ENCODE measurements at regions not wholly inside any gene's neighbourhood (a gene's known extent, or its start where the extent isn't known, plus 50 kb on each side); places are given as distances from the start of the nearest gene placed in this dataset.

DNA sequence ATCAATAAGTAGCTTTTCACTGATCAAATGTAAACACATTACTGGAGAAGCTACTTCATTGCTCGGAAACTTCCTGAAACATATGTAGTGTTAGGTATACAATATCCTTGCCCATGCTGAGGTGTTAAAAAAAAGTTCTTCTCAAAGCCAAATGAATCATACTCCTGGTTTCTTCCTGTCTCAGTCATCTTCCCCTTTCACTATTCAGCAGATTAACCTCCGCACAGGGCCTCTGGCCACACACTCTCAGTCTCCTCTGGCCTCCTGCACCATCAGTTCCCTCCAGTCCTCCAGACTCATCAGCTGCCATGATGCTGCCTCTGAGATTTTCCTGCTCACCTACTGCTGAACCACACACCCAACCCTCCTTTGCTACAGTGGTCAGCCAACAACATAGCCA, 70.5 kb upstream of the BOC start:
- DNase-seq, result no peak

- no peak for DNase-seq
These were observed 69.8 kb upstream of the BOC start for GRCh38 chr3:113141543-113141942.

DNA sequence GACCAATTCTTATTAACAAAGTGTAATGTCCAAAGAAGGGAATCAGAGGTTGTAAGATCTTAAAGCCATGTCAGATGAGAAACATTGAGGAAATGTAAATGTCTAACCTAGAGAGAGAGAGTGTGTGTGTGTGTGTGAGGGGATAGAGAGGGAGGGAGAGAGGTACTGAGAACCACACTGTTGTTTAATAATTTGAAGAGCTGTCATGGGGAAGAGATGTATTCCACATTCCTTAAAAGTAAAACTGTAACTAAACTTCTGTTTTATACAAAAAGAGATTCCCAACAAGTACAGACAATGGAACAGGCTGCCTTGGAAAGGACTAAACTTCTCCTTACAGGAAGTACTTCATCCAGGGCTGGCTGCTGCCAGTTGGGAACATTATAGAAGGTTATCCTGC, 68.9 kb upstream of the BOC start:
- no peak for DNase-seq

- DNase-seq, result no peak
These were observed 68.0 kb upstream of the BOC start for GRCh38 chr3:113143353-113143752.

DNA sequence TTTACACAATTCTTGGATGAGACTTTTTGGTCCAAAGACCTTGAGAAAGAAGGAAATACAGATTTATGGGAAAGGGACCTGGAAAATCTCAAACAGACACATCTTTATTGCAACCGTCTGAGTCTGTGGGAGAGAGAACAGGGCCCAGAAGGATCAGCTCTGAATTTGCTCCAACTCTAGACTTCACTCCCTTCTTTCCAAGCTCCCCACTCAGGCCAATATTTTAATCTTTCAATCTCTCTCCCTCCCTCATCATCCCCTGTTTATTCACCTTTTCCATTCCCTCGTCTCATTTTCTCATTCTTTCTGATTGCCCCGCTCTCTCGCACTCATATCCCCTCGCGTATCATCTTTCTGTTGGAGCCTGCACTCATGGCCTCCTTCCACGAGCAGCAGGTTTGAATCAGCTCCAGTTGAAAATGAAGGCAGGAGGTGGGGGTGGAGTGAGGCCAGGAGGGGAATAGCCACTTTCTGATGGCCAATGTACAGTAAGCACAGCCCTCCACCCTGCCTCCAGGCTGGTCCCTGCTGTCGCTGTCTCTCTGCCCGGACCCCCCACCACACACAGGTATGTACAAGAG, 63.6 kb upstream of the BOC start:
- no peak for DNase-seq

DNA sequence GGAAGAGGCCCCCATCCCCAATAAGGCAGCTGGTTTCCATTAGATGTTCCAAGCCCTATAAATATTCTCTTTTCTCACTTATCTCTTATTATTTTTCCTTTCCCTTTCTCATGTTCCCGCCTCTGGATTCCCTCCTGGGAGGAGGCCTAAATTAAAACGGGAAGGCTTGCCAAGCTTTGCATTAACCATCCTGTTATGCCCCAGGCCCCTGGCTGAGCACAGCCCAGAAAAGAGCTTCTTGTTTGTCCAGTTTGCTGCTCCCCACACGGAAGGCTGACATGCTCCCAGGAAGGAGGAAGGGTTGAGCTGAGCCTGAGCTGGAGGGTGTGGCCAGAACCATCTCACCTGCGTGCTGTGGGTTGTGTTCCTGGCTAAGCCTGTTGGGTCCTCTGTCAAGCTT, 63.1 kb upstream of the BOC start:
- no peak for DNase-seq

- no peak for DNase-seq
These were observed 61.1 kb upstream of the BOC start for GRCh38 chr3:113150250-113150649.

GRCh38 chr3:113151461-113152031, 59.8 kb upstream of the BOC start:
- peak; percentile 92 for DNase-seq

- no peak for DNase-seq
These were observed 58.5 kb upstream of the BOC start for GRCh38 chr3:113152849-113153248.

- no peak for DNase-seq
These were observed 57.8 kb upstream of the BOC start for GRCh38 chr3:113153499-113154107.

DNA sequence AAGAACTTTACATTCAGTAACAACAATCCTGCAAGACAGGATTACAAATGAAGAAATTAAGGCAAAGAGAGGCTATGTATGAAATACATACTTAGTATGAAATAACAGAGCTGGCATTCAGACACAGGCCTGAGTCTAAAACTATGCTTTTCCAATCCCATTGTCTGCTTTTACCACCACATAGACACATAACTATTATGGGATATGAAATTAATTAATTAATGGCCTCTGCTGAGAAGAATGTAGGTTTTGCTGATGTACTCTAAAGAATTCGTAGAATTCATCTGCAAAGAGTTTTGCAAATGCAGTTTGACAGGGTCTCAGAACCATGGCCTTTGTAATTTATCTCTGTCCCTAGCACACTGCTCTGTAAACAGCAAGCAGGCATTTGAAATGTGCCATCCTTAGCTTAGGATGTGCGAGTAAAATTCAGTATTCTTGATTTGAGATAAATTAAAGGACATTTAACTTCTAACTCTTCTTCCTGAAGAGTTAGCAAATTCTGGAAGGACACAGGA, 54.5 kb upstream of the BOC start:
- DNase-seq, result no peak

DNA sequence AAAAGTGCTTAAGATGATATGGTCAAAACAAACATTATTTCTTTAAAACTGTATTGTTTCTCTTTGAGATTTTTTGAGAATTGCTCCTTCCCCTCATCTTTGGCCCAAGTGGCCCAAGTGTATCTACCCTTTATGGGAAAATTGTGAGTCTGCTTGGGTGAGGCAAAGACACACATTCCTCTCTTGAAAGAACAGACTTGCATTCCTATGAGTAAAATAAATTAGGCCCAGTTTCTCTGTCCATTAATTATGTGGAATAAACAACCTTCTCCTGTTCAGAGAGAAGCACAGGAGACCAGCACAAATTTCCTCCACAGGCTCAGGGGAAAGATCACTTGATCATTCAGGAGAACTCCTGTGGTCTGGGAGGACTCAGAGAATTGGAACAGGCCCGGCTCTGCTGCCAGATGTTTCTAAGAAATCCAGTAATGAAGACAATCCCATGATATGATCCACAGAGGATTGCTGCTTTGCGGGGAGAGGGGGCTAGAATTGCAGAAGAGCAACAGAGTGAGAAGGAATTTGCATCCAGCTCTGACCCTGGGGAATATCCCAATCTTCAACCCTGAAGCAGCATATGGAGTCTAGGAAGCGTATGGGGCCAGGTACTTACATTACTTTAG, 53.8 kb upstream of the BOC start:
- no peak for DNase-seq

- DNase-seq, result no peak
These were observed 53.2 kb upstream of the BOC start for GRCh38 chr3:113158171-113158570.
